ENCODE measurements at regions not wholly inside any gene's neighbourhood (a gene's known extent, or its start where the extent isn't known, plus 50 kb on each side); places are given as distances from the start of the nearest gene placed in this dataset.

- H3K4me1 ChIP-seq, result no peaks in the 10 kb centered on the region
- H3K9me3 ChIP-seq (replicated peaks), result no peaks in the 10 kb centered on the region
- H3K27me3 ChIP-seq, result no peaks in the 10 kb centered on the region
- no peak overlapping the region for H3K27ac ChIP-seq
- DNase-seq, result no peak
- H3K36me3 ChIP-seq, result no peaks in the 10 kb centered on the region
- no peak overlapping the region for H3K4me3 ChIP-seq
These were observed 80.3 kb upstream of the DUSP22 start for GRCh38 chr6:211871-212497.

- Histone ChIP-seq H3K36me3 (no peaks in the 10 kb centered on the region), H3K27ac (no peak overlapping the region), H3K9me3 (replicated peaks) (no peaks in the 10 kb centered on the region), H3K27me3 (no peaks in the 10 kb centered on the region), H3K4me3 (no peak overlapping the region), H3K4me1 (no peaks in the 10 kb centered on the region)
- DNase-seq, result no peak
These were observed 79.0 kb upstream of the DUSP22 start for GRCh38 chr6:213284-213683.

GRCh38 chr6:214428-214827 lies 77.9 kb upstream of the DUSP22 start:
- H3K4me3 ChIP-seq, result no peak overlapping the region
- H3K27ac ChIP-seq, result no peak overlapping the region
- H3K4me1 ChIP-seq, result no peaks in the 10 kb centered on the region
- no peaks in the 10 kb centered on the region for H3K27me3 ChIP-seq
- H3K9me3 ChIP-seq (replicated peaks), result no peaks in the 10 kb centered on the region
- no peaks in the 10 kb centered on the region for H3K36me3 ChIP-seq
- DNase-seq, result no peak

GRCh38 chr6:215335-216034 lies 76.8 kb upstream of the DUSP22 start:
- no peaks in the 10 kb centered on the region for H3K36me3 ChIP-seq
- DNase-seq, result no peak
- no peaks in the 10 kb centered on the region; the same call in 1 of the 2 replicates for H3K4me1 ChIP-seq
- H3K9me3 ChIP-seq (replicated peaks), result no peaks in the 10 kb centered on the region
- H3K4me3 ChIP-seq, result no peak overlapping the region
- no peak overlapping the region for H3K27ac ChIP-seq
- H3K27me3 ChIP-seq, result no peaks in the 10 kb centered on the region

GRCh38 chr6:217048-217659 lies 75.1 kb upstream of the DUSP22 start:
- Histone ChIP-seq H3K4me3 (no peak overlapping the region), H3K4me1 (no peaks in the 10 kb centered on the region; the same call in 1 of the 2 replicates), H3K27me3 (no peaks in the 10 kb centered on the region), H3K9me3 (replicated peaks) (no peaks in the 10 kb centered on the region), H3K27ac (no peak overlapping the region), H3K36me3 (no peaks in the 10 kb centered on the region)
- peak; percentile 12 to 17 for DNase-seq

- Histone ChIP-seq H3K36me3 (no peaks in the 10 kb centered on the region), H3K4me3 (no peak overlapping the region), H3K9me3 (replicated peaks) (no peaks in the 10 kb centered on the region), H3K27ac (no peak overlapping the region), H3K4me1 (no peaks in the 10 kb centered on the region; the same call in 1 of the 2 replicates), H3K27me3 (no peaks in the 10 kb centered on the region)
- DNase-seq, result no peak
These were observed 73.9 kb upstream of the DUSP22 start for GRCh38 chr6:218153-219018.

- H3K27ac ChIP-seq, result no peak overlapping the region
- H3K4me1 ChIP-seq, result no peaks in the 10 kb centered on the region; the same call in 1 of the 2 replicates
- no peak overlapping the region for H3K4me3 ChIP-seq
- H3K9me3 ChIP-seq (replicated peaks), result no peaks in the 10 kb centered on the region
- no peak for DNase-seq
- no peaks in the 10 kb centered on the region for H3K27me3 ChIP-seq
- no peaks in the 10 kb centered on the region for H3K36me3 ChIP-seq
These were observed 73.2 kb upstream of the DUSP22 start for GRCh38 chr6:219019-219570.

GRCh38 chr6:219641-220198 lies 72.6 kb upstream of the DUSP22 start:
- H3K4me3 ChIP-seq, result no peak overlapping the region

GRCh38 chr6:220312-220711 lies 72.0 kb upstream of the DUSP22 start:
- Histone ChIP-seq H3K36me3 (no peaks in the 10 kb centered on the region), H3K4me1 (no peaks in the 10 kb centered on the region; the same call in 1 of the 2 replicates), H3K4me3 (no peak overlapping the region), H3K27ac (no peak overlapping the region), H3K9me3 (replicated peaks) (no peaks in the 10 kb centered on the region), H3K27me3 (no peaks in the 10 kb centered on the region)
- no peak for DNase-seq

More at GRCh38 chr6:219641-220198, 72.6 kb upstream of the DUSP22 start:
- Histone ChIP-seq H3K27ac (no peak overlapping the region), H3K27me3 (no peaks in the 10 kb centered on the region), H3K9me3 (replicated peaks) (no peaks in the 10 kb centered on the region), H3K36me3 (no peaks in the 10 kb centered on the region), H3K4me1 (no peaks in the 10 kb centered on the region; the same call in 1 of the 2 replicates)
- peak; percentile 12 to 32 for DNase-seq

GRCh38 chr6:220721-221475 lies 71.4 kb upstream of the DUSP22 start:
- Histone ChIP-seq H3K4me3 (no peak overlapping the region), H3K36me3 (no peaks in the 10 kb centered on the region), H3K4me1 (no peaks in the 10 kb centered on the region; the same call in 1 of the 2 replicates), H3K27me3 (no peaks in the 10 kb centered on the region), H3K27ac (no peak overlapping the region), H3K9me3 (replicated peaks) (no peaks in the 10 kb centered on the region)
- DNase-seq, result no peak

GRCh38 chr6:221531-222349 lies 70.5 kb upstream of the DUSP22 start:
- H3K9me3 ChIP-seq (replicated peaks), result no peaks in the 10 kb centered on the region
- DNase-seq, result no peak
- no peaks in the 10 kb centered on the region for H3K36me3 ChIP-seq
- no peak overlapping the region for H3K27ac ChIP-seq
- no peaks in the 10 kb centered on the region; the same call in 1 of the 2 replicates for H3K4me1 ChIP-seq
- no peak overlapping the region for H3K4me3 ChIP-seq
- H3K27me3 ChIP-seq, result no peaks in the 10 kb centered on the region

GRCh38 chr6:222468-222867 lies 69.8 kb upstream of the DUSP22 start:
- DNase-seq, result no peak
- no peaks in the 10 kb centered on the region for H3K36me3 ChIP-seq
- no peak overlapping the region for H3K27ac ChIP-seq
- H3K9me3 ChIP-seq (replicated peaks), result no peaks in the 10 kb centered on the region
- no peaks in the 10 kb centered on the region for H3K27me3 ChIP-seq
- H3K4me3 ChIP-seq, result no peak overlapping the region
- H3K4me1 ChIP-seq, result no peaks in the 10 kb centered on the region; the same call in 1 of the 2 replicates

- Histone ChIP-seq H3K36me3 (no peaks in the 10 kb centered on the region), H3K4me1 (no peaks in the 10 kb centered on the region; the same call in 1 of the 2 replicates), H3K27me3 (no peaks in the 10 kb centered on the region), H3K4me3 (no peak overlapping the region), H3K9me3 (replicated peaks) (no peaks in the 10 kb centered on the region), H3K27ac (no peak overlapping the region)
- DNase-seq, result no peak
These were observed 69.2 kb upstream of the DUSP22 start for GRCh38 chr6:223136-223535.

Data from SJCRH30 (cell line).